Effector CD8-positive, alpha-beta T cell (primary cell): ENCODE measurements at regions not wholly inside any gene's neighbourhood (a gene's known extent, or its start where the extent isn't known, plus 50 kb on each side); places are given as distances from the start of the nearest gene placed in this dataset.

ENCODE experiments used
- DNase-seq: peaks from one replicate; lab custom pipeline; 2025; lab: John Stamatoyannopoulos, UW

GRCh38 chr15:95957861-95958260, 372.6 kb upstream of the NR2F2 start:
- no peak for DNase-seq

- no peak for DNase-seq
Measured at GRCh38 chr15:95958382-95958781, 372.1 kb upstream of the NR2F2 start.

GRCh38 chr15:95968856-95969255, 361.6 kb upstream of the NR2F2 start:
- no peak for DNase-seq

GRCh38 chr15:95970326-95970725, 360.2 kb upstream of the NR2F2 start:
- DNase-seq = no peak

- DNase-seq = no peak
Measured at GRCh38 chr15:95972041-95972553, 358.4 kb upstream of the NR2F2 start.

GRCh38 chr15:95972812-95973211, 357.7 kb upstream of the NR2F2 start:
- no peak for DNase-seq

- no peak for DNase-seq
Measured at GRCh38 chr15:95973566-95974256, 356.8 kb upstream of the NR2F2 start.

- DNase-seq = no peak
Measured at GRCh38 chr15:95975212-95975611, 355.3 kb upstream of the NR2F2 start.

- DNase-seq = no peak
Measured at GRCh38 chr15:95979286-95979685, 351.2 kb upstream of the NR2F2 start.

- no peak for DNase-seq
Measured at GRCh38 chr15:95981209-95981608, 349.3 kb upstream of the NR2F2 start.

- no peak for DNase-seq
Measured at GRCh38 chr15:95987299-95987698, 343.2 kb upstream of the NR2F2 start.

GRCh38 chr15:95987886-95988573, 342.5 kb upstream of the NR2F2 start:
- DNase-seq = no peak

- DNase-seq = no peak
Measured at GRCh38 chr15:95988574-95988887, 342.0 kb upstream of the NR2F2 start.

GRCh38 chr15:95989392-95989791, 341.1 kb upstream of the NR2F2 start:
- DNase-seq = no peak

GRCh38 chr15:95990833-95991232, 339.7 kb upstream of the NR2F2 start:
- DNase-seq = no peak

- DNase-seq = no peak
Measured at GRCh38 chr15:95994418-95994817, 336.1 kb upstream of the NR2F2 start.

- no peak for DNase-seq
Measured at GRCh38 chr15:95995375-95996168, 334.9 kb upstream of the NR2F2 start.

GRCh38 chr15:95996494-95996893, 334.0 kb upstream of the NR2F2 start:
- DNase-seq = no peak

GRCh38 chr15:95998935-95999334, 331.6 kb upstream of the NR2F2 start:
- no peak for DNase-seq

GRCh38 chr15:96002890-96003859, 327.3 kb upstream of the NR2F2 start:
- no peak for DNase-seq

GRCh38 chr15:96005906-96006305, 324.6 kb upstream of the NR2F2 start:
- DNase-seq = no peak

- DNase-seq = no peak
Measured at GRCh38 chr15:96011136-96011535, 319.4 kb upstream of the NR2F2 start.
